ENCODE measurements at regions not wholly inside any gene's neighbourhood (a gene's known extent, or its start where the extent isn't known, plus 50 kb on each side); places are given as distances from the start of the nearest gene placed in this dataset.
"Not testable (repeated sequence)": the region's sequence is repeated elsewhere in the genome, so short reads cannot be mapped to it uniquely, and the experiment has no call there.

GRCh38 chr2:21194147-21194546, 70.4 kb downstream of the TDRD15 start:
- H3K9me3 ChIP-seq (ENCODE audit: control insufficient read depth, low read length), result no peaks in the 10 kb centered on the region
- 93% methylated on average over 2 of the region's 2 CpGs; no CpG with 5 or more reads in 1 of the 2 experiments for WGBS, 2 experiments (ENCODE audit: insufficient coverage in 2 of 2)
- no peak overlapping the region for H3K4me3 ChIP-seq (ENCODE audit: extremely low read depth, insufficient read depth, low read length, poor library complexity, severe bottlenecking)
- no peaks in the 10 kb centered on the region for H3K36me3 ChIP-seq (ENCODE audit: control insufficient read depth, insufficient read depth, low read length)
- peaks cover 4% of the 10 kb centered on the region for H3K4me1 ChIP-seq (ENCODE audit: control insufficient read depth, insufficient read depth, low read length, poor library complexity, severe bottlenecking)
- no peak overlapping the region for H3K27ac ChIP-seq (ENCODE audit: low read depth, low read length, severe bottlenecking)

- WGBS, 2 experiments (ENCODE audit: insufficient coverage in 2 of 2), result 70% methylated on average over 2 of the region's 2 CpGs; no CpG with 5 or more reads in 1 of the 2 experiments
- Histone ChIP-seq H3K9me3 (ENCODE audit: control insufficient read depth, low read length) (no peaks in the 10 kb centered on the region), H3K4me3 (ENCODE audit: extremely low read depth, insufficient read depth, low read length, poor library complexity, severe bottlenecking) (no peak overlapping the region), H3K4me1 (ENCODE audit: control insufficient read depth, insufficient read depth, low read length, poor library complexity, severe bottlenecking) (peaks cover 4% of the 10 kb centered on the region), H3K36me3 (ENCODE audit: control insufficient read depth, insufficient read depth, low read length) (no peaks in the 10 kb centered on the region), H3K27ac (ENCODE audit: low read depth, low read length, severe bottlenecking) (no peak overlapping the region)
Measured at GRCh38 chr2:21194858-21195271, 71.1 kb downstream of the TDRD15 start.

GRCh38 chr2:21195326-21195725, 71.6 kb downstream of the TDRD15 start:
- Histone ChIP-seq H3K36me3 (ENCODE audit: control insufficient read depth, insufficient read depth, low read length) (no peaks in the 10 kb centered on the region), H3K4me1 (ENCODE audit: control insufficient read depth, insufficient read depth, low read length, poor library complexity, severe bottlenecking) (peaks cover 4% of the 10 kb centered on the region), H3K4me3 (ENCODE audit: extremely low read depth, insufficient read depth, low read length, poor library complexity, severe bottlenecking) (no peak overlapping the region), H3K9me3 (ENCODE audit: control insufficient read depth, low read length) (no peaks in the 10 kb centered on the region), H3K27ac (ENCODE audit: low read depth, low read length, severe bottlenecking) (no peak overlapping the region)

GRCh38 chr2:21198637-21199036, 74.9 kb downstream of the TDRD15 start:
- Histone ChIP-seq H3K36me3 (ENCODE audit: control insufficient read depth, insufficient read depth, low read length) (no peaks in the 10 kb centered on the region), H3K27ac (ENCODE audit: low read depth, low read length, severe bottlenecking) (no peak overlapping the region), H3K9me3 (ENCODE audit: control insufficient read depth, low read length) (no peaks in the 10 kb centered on the region), H3K4me1 (ENCODE audit: control insufficient read depth, insufficient read depth, low read length, poor library complexity, severe bottlenecking) (peaks cover 4% of the 10 kb centered on the region), H3K4me3 (ENCODE audit: extremely low read depth, insufficient read depth, low read length, poor library complexity, severe bottlenecking) (no peak overlapping the region)
- WGBS, 2 experiments (ENCODE audit: insufficient coverage in 2 of 2), result 89 to 95% methylated on average over 4 to 5 of the region's 5 CpGs

- no peak overlapping the region for H3K4me3 ChIP-seq (ENCODE audit: extremely low read depth, insufficient read depth, low read length, poor library complexity, severe bottlenecking)
- no peaks in the 10 kb centered on the region for H3K4me1 ChIP-seq (ENCODE audit: control insufficient read depth, insufficient read depth, low read length, poor library complexity, severe bottlenecking)
- H3K27ac ChIP-seq (ENCODE audit: low read depth, low read length, severe bottlenecking), result no peak overlapping the region
- no peaks in the 10 kb centered on the region for H3K36me3 ChIP-seq (ENCODE audit: control insufficient read depth, insufficient read depth, low read length)
- no peaks in the 10 kb centered on the region for H3K9me3 ChIP-seq (ENCODE audit: control insufficient read depth, low read length)
Measured at GRCh38 chr2:21203976-21204375, 80.2 kb downstream of the TDRD15 start.

GRCh38 chr2:21214085-21214484, 90.3 kb downstream of the TDRD15 start:
- H3K36me3 ChIP-seq (ENCODE audit: control insufficient read depth, insufficient read depth, low read length); H3K4me1 ChIP-seq (ENCODE audit: control insufficient read depth, insufficient read depth, low read length, poor library complexity, severe bottlenecking); H3K4me3 ChIP-seq (ENCODE audit: extremely low read depth, insufficient read depth, low read length, poor library complexity, severe bottlenecking); H3K9me3 ChIP-seq (ENCODE audit: control insufficient read depth, low read length); H3K27ac ChIP-seq (ENCODE audit: low read depth, low read length, severe bottlenecking): not testable (repeated sequence)
- 94 to 100% methylated on average over 3 to 5 of the region's 10 CpGs for WGBS, 2 experiments (ENCODE audit: insufficient coverage in 2 of 2)

GRCh38 chr2:21217442-21217841, 93.7 kb downstream of the TDRD15 start:
- no peaks in the 10 kb centered on the region for H3K9me3 ChIP-seq (ENCODE audit: control insufficient read depth, low read length)
- H3K36me3 ChIP-seq (ENCODE audit: control insufficient read depth, insufficient read depth, low read length), result no peaks in the 10 kb centered on the region
- H3K4me1 ChIP-seq (ENCODE audit: control insufficient read depth, insufficient read depth, low read length, poor library complexity, severe bottlenecking), result no peaks in the 10 kb centered on the region
- H3K27ac ChIP-seq (ENCODE audit: low read depth, low read length, severe bottlenecking), result no peak overlapping the region
- no peak overlapping the region for H3K4me3 ChIP-seq (ENCODE audit: extremely low read depth, insufficient read depth, low read length, poor library complexity, severe bottlenecking)

- WGBS, 2 experiments (ENCODE audit: insufficient coverage in 2 of 2), result no CpG with 5 or more reads among the region's 1 CpG
- no peak overlapping the region for H3K4me3 ChIP-seq (ENCODE audit: extremely low read depth, insufficient read depth, low read length, poor library complexity, severe bottlenecking)
Measured at GRCh38 chr2:21220930-21221329, 97.2 kb downstream of the TDRD15 start.

GRCh38 chr2:21223618-21224017, 99.8 kb downstream of the TDRD15 start:
- Histone ChIP-seq H3K9me3 (ENCODE audit: control insufficient read depth, low read length) (no peaks in the 10 kb centered on the region), H3K27ac (ENCODE audit: low read depth, low read length, severe bottlenecking) (no peak overlapping the region), H3K4me1 (ENCODE audit: control insufficient read depth, insufficient read depth, low read length, poor library complexity, severe bottlenecking) (no peaks in the 10 kb centered on the region), H3K36me3 (ENCODE audit: control insufficient read depth, insufficient read depth, low read length) (no peaks in the 10 kb centered on the region), H3K4me3 (ENCODE audit: extremely low read depth, insufficient read depth, low read length, poor library complexity, severe bottlenecking) (no peak overlapping the region)
- WGBS, 2 experiments (ENCODE audit: insufficient coverage in 2 of 2), result 96 to 100% methylated on average over 4 to 5 of the region's 5 CpGs

More at GRCh38 chr2:21220930-21221329, 97.2 kb downstream of the TDRD15 start:
- no peak overlapping the region for H3K27ac ChIP-seq (ENCODE audit: low read depth, low read length, severe bottlenecking)
- H3K36me3 ChIP-seq (ENCODE audit: control insufficient read depth, insufficient read depth, low read length), result no peaks in the 10 kb centered on the region
- H3K9me3 ChIP-seq (ENCODE audit: control insufficient read depth, low read length), result no peaks in the 10 kb centered on the region
- H3K4me1 ChIP-seq (ENCODE audit: control insufficient read depth, insufficient read depth, low read length, poor library complexity, severe bottlenecking), result no peaks in the 10 kb centered on the region

- H3K4me3 ChIP-seq (ENCODE audit: extremely low read depth, insufficient read depth, low read length, poor library complexity, severe bottlenecking), result no peak overlapping the region
- H3K4me1 ChIP-seq (ENCODE audit: control insufficient read depth, insufficient read depth, low read length, poor library complexity, severe bottlenecking), result no peaks in the 10 kb centered on the region
- H3K27ac ChIP-seq (ENCODE audit: low read depth, low read length, severe bottlenecking), result peak overlapping the region; percentile 17
- no peaks in the 10 kb centered on the region for H3K9me3 ChIP-seq (ENCODE audit: control insufficient read depth, low read length)
- no peaks in the 10 kb centered on the region for H3K36me3 ChIP-seq (ENCODE audit: control insufficient read depth, insufficient read depth, low read length)
- WGBS, 2 experiments (ENCODE audit: insufficient coverage in 2 of 2), result 64 to 68% methylated on average over 3 to 4 of the region's 10 CpGs
Measured at GRCh38 chr2:21228041-21228895, 104.5 kb downstream of the TDRD15 start.

GRCh38 chr2:21229302-21229701, 105.5 kb downstream of the TDRD15 start:
- Histone ChIP-seq H3K9me3 (ENCODE audit: control insufficient read depth, low read length) (no peaks in the 10 kb centered on the region), H3K4me3 (ENCODE audit: extremely low read depth, insufficient read depth, low read length, poor library complexity, severe bottlenecking) (no peak overlapping the region), H3K27ac (ENCODE audit: low read depth, low read length, severe bottlenecking) (no peak overlapping the region), H3K36me3 (ENCODE audit: control insufficient read depth, insufficient read depth, low read length) (no peaks in the 10 kb centered on the region), H3K4me1 (ENCODE audit: control insufficient read depth, insufficient read depth, low read length, poor library complexity, severe bottlenecking) (no peaks in the 10 kb centered on the region)
- 83% methylated on average over 1 of the region's 1 CpG; no CpG with 5 or more reads in 1 of the 2 experiments for WGBS, 2 experiments (ENCODE audit: insufficient coverage in 2 of 2)
